A673 (cell line): ENCODE measurements at regions not wholly inside any gene's neighbourhood (a gene's known extent, or its start where the extent isn't known, plus 50 kb on each side); places are given as distances from the start of the nearest gene placed in this dataset.

ENCODE experiments used
- EZH2 ChIP-seq: fragments of 200-600 bp; sonication (generic); IDR thresholded peaks from 2 replicates; pipeline ENCODE4 v1.6.1; 2017; ENCODE audit warnings: borderline replicate concordance, low read depth, mild to moderate bottlenecking, mixed read lengths, antibody characterized with exemption, low read length; ENCODE audit not compliant: poor library complexity, severe bottlenecking
- TF ChIP-seq, protein P1 (sequence below): fragments of 300-800, 200-600 bp; sonication (generic); conservative IDR thresholded peaks from 2 replicates; pipeline ENCODE4 v1.5.1; 2017; ENCODE audit warnings: low read depth, mild to moderate bottlenecking, antibody characterized with exemption, low read length, moderate library complexity, mixed read lengths

DNA sequence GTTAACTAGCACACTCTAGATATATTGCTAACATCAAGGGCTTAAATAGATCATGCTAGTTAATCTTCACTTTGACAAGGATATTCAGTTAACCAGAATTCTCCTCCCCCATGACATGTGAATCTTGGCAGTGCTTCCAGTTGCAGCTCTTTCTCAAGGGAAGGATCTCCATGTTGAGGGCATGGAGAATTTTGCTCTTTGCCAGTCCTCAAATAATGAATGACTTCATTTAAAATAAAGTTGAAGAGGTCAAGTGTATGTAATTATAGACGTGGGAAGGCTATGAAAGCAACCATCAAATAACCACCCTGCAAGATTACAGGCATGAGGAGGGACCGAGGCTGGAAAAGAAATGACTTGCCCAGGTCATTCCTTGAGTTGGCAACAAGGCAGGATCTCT lies 87.3 kb upstream of the CPEB2 start:
- TF ChIP-seq, protein P1, sequence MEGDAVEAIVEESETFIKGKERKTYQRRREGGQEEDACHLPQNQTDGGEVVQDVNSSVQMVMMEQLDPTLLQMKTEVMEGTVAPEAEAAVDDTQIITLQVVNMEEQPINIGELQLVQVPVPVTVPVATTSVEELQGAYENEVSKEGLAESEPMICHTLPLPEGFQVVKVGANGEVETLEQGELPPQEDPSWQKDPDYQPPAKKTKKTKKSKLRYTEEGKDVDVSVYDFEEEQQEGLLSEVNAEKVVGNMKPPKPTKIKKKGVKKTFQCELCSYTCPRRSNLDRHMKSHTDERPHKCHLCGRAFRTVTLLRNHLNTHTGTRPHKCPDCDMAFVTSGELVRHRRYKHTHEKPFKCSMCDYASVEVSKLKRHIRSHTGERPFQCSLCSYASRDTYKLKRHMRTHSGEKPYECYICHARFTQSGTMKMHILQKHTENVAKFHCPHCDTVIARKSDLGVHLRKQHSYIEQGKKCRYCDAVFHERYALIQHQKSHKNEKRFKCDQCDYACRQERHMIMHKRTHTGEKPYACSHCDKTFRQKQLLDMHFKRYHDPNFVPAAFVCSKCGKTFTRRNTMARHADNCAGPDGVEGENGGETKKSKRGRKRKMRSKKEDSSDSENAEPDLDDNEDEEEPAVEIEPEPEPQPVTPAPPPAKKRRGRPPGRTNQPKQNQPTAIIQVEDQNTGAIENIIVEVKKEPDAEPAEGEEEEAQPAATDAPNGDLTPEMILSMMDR = no peak
- TF ChIP-seq EZH2 = no peak
